ENCODE measurements at regions not wholly inside any gene's neighbourhood (a gene's known extent, or its start where the extent isn't known, plus 50 kb on each side); places are given as distances from the start of the nearest gene placed in this dataset.
"Not testable (repeated sequence)": the region's sequence is repeated elsewhere in the genome, so short reads cannot be mapped to it uniquely, and the experiment has no call there.

GRCh38 chr6:40887079-40887791, 151.8 kb downstream of the UNC5CL start:
- DNase-seq (ENCODE audit: low read depth in 2 of 2), result no peak

- DNase-seq (ENCODE audit: low read depth in 2 of 2), result no peak
Observed at GRCh38 chr6:40885139-40885774, 153.8 kb downstream of the UNC5CL start.

- no peak for DNase-seq (ENCODE audit: low read depth in 2 of 2)
Observed at GRCh38 chr6:40882323-40882997, 156.6 kb downstream of the UNC5CL start.

GRCh38 chr6:40881501-40881900, 157.5 kb downstream of the UNC5CL start:
- DNase-seq (ENCODE audit: low read depth in 2 of 2), result no peak

GRCh38 chr6:40880906-40881305, 158.1 kb downstream of the UNC5CL start:
- DNase-seq (ENCODE audit: low read depth in 2 of 2), result no peak

- no peak for DNase-seq (ENCODE audit: low read depth in 2 of 2)
Observed at GRCh38 chr6:40879169-40879568, 159.9 kb downstream of the UNC5CL start.

GRCh38 chr6:40877362-40877761, 161.7 kb downstream of the UNC5CL start:
- DNase-seq (ENCODE audit: low read depth in 2 of 2), result no peak

GRCh38 chr6:40876336-40876735, 162.7 kb downstream of the UNC5CL start:
- no peak for DNase-seq (ENCODE audit: low read depth in 2 of 2)

GRCh38 chr6:40874495-40874894, 164.5 kb downstream of the UNC5CL start:
- no peak for DNase-seq (ENCODE audit: low read depth in 2 of 2)

GRCh38 chr6:40871424-40871823, 167.6 kb downstream of the UNC5CL start:
- DNase-seq (ENCODE audit: low read depth in 2 of 2), result no peak

GRCh38 chr6:40868089-40868865, 170.7 kb downstream of the UNC5CL start:
- not testable (repeated sequence) for DNase-seq (ENCODE audit: low read depth in 2 of 2)

GRCh38 chr6:40867527-40867926, 171.5 kb downstream of the UNC5CL start:
- not testable (repeated sequence) for DNase-seq (ENCODE audit: low read depth in 2 of 2)

- not testable (repeated sequence) for DNase-seq (ENCODE audit: low read depth in 2 of 2)
Observed at GRCh38 chr6:40865259-40865658, 173.8 kb downstream of the UNC5CL start.

- DNase-seq (ENCODE audit: low read depth in 2 of 2), result no peak
Observed at GRCh38 chr6:40860443-40860842, 178.6 kb downstream of the UNC5CL start.

GRCh38 chr6:40856271-40856670, 182.8 kb downstream of the UNC5CL start:
- no peak for DNase-seq (ENCODE audit: low read depth in 2 of 2)

GRCh38 chr6:40855168-40855880, 183.7 kb downstream of the UNC5CL start:
- no peak for DNase-seq (ENCODE audit: low read depth in 2 of 2)

- no peak for DNase-seq (ENCODE audit: low read depth in 2 of 2)
Observed at GRCh38 chr6:40854592-40854991, 184.4 kb downstream of the UNC5CL start.

- peak in 1 of 2 donors; percentile 4 for DNase-seq (ENCODE audit: low read depth in 2 of 2)
Observed at GRCh38 chr6:40852779-40853373, 186.1 kb downstream of the UNC5CL start.

- no peak for DNase-seq (ENCODE audit: low read depth in 2 of 2)
Observed at GRCh38 chr6:40849546-40849945, 189.5 kb downstream of the UNC5CL start.

- DNase-seq (ENCODE audit: low read depth in 2 of 2), result no peak
Observed at GRCh38 chr6:40848868-40849514, 190.0 kb downstream of the UNC5CL start.

Measured in lung microvascular endothelial cell (primary cell).